Ramos (cell line): ENCODE measurements at regions not wholly inside any gene's neighbourhood (a gene's known extent, or its start where the extent isn't known, plus 50 kb on each side); places are given as distances from the start of the nearest gene placed in this dataset.

Source experiments
- in situ Hi-C: fragments of 300-500 bp; cut with MboI; formaldehyde crosslinking; loops from one replicate; pipeline ENCODE4 v1.14.3; 2022; ENCODE audit warnings: low sequenced_read_pairs; ENCODE audit not compliant: unreplicated experiment

DNA sequence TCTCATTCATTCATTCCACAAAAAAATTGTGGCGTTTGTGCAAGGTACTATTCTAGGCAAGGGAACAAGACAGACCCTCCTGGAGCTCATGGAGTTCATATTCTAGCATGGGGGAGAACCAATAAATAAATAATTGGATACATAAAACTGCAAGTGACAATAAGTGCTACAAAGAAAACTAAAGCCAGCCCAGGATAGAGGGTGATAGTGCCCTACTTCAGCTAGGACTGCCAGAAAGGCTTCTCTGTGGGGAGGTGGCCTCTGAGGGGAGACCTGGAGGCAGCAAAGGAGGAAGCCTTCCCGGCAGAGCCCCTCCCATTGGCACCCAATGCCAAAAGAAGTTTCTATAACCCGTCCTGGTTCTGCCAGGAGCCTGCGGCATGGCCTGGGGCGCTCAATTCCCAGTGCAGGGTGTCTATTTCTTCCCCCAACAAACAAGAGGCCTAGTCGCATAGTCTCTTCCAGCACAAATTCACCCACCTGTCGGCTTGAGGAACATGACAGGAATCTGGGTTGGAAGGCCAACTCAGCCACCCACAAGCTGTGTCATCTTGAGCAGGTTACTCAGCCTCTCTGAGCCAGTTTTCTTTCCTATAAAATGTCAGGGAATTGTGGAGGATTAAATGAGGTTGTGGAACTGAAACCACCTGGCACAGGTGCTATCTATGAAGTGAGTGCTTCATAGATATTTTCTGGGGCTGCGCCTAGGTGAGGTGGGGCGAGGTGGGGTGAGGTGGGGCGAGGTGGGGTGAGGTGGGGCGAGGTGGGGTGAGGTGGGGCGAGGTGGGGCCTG is 94.3 kb downstream of the ZFP36L2 start:
- in situ Hi-C loops: no loop called here

DNA sequence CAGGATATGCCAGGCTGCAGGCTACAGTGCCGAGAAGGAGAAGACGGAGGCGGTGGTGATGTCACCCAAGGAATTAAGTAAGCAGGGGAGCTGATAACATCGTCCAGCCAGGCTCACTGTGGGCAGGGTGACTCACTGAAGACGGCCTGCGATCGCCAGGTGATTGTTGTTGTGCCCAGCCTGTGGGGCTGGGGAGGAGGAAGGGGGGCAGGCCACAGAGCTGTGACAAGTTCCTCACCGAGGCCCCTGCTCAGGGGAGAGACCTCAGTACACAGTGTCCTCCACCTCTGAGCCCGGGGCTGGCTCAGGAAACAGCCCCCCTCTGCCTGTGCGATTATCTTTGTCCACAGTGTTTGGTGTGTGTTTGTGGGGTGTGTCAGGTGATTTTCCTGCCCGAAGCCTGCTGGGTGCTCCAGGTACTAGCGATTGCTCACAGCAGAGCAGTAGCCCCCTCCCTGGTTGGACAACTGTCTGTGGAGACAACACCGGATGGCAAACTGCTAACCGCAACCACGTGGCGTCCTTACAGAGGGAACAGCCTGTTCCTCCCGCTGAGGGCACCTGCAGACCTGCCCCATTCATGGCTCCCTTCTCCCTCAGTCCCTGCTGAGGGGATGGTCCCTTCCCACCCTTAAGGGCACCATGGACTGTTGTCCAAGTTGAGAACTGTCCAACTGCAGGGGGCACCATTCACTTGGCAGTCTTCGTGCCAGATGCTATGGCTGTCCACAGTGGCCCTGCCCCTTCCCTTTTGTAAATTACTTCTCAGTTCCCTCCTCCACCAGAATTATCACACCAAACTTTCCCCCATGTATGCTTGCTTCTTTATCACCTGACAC is 95.1 kb downstream of the ZFP36L2 start:
- in situ Hi-C loops: no loop called here

DNA sequence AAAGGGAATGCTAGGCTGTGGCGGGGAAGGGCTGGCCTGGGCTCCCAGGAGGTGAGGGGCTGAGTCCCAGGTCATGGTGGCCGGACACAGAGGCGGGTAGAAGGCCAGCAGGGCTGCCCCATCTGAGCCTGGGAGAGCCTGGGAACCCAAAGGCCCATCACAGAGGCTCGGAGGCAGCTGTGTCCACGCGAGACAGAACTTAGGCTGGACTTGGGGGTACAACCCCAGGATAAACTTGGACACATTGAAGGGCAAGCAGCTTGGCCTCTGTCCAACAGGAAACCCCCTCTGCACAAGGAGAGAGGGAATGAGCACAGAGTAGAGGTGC is 95.9 kb downstream of the ZFP36L2 start:
- in situ Hi-C loops: no loop called here

DNA sequence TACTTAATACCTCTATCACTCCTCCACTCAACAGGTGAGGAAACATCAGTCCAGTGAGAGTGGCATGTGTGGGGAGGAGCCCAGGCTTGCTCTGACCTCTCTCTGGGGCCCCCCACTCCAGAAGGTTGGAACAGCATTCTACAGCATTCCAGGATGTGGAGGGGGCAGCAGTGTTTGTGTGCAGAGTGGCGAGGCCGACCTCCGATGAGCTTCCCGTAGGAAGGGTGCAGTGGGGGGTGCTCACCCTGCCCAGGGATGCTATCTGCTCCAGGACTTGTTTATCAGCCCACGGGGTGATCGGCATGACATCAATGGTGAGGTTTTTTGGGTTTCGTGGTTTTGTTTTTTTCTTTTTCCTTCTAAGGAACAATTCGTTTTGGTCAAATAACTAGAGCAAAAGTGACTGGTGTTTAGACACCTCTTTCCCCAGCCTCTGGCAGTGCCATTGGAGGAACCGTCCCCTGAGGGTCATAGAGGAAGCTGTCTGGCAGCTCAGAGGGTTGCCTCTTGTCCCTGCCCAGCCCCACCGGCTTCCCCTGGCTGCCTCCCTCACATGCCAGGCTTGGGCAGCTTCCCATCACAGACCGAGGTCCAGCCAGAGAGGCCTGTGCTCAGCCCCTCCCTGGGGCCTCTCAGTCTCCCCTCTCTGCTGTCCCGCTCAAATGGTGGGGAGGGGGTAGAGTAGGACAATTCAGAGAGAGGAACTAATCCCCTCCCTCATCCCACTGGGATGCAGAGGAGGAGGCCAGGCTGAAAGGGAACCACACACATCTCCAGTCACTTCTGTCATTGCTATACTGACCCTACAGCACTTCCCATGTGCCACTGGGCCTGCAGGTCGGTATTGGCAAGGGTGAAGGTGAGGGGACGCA is 96.5 kb downstream of the ZFP36L2 start:
- in situ Hi-C loops: loop anchor here (5.0 kb wide), 2 partner anchors 102 to 352 kb away; no protein-coding TSS in a partner anchor

DNA sequence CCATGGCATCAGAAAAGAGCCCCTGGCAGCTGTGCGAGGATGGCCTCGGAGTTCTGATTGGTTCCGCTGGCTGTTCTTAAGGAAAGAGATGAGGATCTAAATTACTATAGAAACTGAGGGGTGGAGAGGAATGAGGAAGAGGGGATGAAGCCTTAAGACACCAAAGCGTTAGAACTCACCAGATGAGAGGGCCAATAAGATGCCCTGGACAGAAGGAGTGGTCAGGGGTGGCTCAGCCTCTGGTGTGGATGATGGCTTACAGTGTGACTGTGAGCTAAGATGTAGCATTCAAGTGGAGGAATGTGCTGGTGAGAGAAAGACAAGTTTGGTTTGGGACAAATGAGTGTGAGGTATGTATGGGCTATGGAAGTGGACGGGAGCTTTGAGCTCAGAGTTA is 97.8 kb downstream of the ZFP36L2 start:
- in situ Hi-C loops: loop anchor here (5.0 kb wide), 2 partner anchors 104 to 354 kb away; no protein-coding TSS in a partner anchor

DNA sequence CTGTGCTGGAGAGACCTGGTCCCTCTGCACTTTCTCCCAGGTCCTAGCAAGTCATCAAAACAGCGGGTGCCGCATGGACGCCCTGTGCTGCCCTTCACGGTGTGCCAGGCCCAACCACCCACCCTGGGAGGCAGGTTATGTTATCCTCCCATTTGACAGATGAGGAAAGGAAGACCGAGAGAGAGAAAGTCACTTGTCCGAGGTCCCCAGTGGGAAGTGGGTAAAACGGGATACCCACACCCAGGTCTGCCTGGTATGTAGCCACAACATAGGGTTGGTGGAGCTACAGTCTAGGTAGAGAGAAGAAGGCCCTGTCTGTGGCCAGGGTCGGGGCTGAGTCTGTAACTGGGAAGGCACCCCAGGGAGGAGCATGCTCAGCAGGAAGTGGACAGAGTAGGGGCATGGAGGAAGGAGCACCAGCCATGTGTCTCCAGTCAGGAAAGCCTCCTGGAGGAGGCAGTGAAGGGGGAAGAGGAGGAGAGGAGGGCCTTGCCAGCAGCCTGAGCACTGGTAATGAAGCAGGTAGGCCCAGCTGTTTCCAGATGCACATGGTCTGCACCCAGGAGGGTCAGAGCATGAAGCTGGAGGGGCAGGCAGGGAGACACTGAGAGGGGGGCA is 98.4 kb downstream of the ZFP36L2 start:
- in situ Hi-C loops: loop anchor here (5.0 kb wide), 2 partner anchors 104 to 354 kb away; no protein-coding TSS in a partner anchor

DNA sequence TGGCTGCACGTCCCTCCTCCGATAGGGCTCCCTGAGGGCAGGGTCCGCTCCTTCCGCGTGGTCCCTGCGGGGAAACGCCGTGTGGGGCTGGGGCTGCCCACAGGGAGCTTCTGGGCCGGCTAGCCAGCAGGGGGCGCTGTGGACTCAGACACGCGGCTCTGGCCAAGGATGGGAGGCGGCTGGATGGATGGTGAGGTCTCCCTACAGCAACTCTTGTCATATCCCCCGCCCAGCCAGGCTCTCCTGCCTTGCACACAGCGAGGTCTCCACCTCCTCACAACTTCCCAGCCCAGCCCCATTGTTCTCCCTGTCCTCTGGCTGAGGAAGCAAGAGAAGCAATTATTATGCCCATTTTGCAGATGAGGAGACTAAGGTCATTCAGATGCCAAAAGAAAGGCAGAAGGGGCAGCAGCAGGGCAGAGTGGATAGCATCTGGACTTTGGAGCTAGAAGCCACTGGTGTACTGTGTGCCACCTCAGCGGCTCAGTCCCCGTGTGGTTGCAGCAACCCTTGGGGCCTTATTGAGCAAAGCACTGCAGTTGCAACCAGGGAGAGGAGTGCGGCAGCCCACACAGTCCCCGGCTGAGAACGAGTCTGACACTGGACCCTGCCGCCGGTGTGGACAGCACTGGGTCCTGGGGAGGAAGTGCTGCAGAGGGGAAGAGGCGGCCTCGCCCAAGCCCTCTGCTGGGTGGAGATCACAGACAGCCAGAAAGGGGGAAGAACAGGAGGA is 99.0 kb downstream of the ZFP36L2 start:
- in situ Hi-C loops: loop anchor here (5.0 kb wide), 2 partner anchors 105 to 355 kb away; no protein-coding TSS in a partner anchor

DNA sequence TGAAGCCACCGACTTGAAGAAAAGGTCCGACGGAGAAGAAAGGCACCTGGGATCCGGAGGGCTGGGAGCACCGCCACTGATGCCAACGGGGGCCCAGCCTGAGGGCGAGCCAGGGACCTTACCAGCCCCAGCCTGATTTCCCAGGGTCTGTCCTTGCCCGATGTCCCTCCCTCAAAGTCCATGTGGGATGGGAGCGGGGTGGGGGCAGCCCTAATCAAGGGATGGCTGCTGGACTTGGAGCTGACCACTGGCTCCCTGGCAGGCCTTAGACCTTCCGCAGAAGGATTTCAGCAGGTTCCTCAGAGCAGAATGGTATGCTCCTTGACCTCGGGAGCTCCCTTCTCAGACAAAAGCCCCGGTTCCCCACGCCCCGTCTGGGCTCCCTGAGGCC is 99.6 kb downstream of the ZFP36L2 start:
- in situ Hi-C loops: loop anchor here (5.0 kb wide), 2 partner anchors 105 to 355 kb away; no protein-coding TSS in a partner anchor

DNA sequence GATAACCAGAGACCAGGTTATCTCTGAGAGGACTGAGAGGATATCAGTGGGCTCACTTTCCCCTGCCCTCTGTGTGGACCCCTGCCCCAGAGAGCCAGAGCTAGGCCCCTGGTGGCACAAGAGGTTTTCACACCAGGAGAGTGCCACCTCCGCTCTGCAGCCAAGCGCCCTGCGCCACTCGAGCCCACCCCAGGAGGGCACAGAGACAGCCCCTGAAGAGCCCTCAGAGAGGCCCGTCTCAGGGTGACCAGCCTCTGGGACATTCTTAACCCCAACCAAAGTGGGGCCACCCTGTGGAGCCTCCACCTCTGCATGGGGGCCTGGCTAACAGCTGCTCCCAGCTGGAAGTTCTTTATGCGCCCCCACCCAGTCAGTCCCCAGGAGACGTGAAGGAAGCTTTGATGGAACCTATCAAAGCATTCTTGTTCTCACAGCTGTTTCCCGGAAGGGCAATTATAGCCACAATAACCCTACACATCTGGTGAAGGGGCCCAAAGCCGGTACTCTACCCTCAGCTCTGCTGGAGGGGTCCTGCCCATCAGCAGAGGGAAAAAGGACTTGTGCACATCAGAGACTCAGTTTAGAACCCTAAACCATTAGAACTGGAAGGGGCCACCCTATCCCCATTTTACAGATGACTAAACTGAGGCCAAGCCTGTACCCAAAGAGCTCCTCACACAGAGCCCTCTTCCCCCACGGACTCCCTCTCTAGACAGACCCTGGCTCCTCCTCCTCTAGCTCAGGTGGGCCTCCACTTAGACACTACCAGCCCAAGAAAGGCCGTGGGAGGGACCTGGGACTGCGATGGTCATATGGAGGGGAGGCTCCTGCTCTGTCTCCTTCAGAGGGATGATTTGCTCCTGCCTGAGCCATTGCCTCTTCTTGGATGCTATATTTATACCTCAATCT is 101.1 kb downstream of the ZFP36L2 start:
- in situ Hi-C loops: loop anchor here (5.0 kb wide), 2 partner anchors 107 to 357 kb away; no protein-coding TSS in a partner anchor

DNA sequence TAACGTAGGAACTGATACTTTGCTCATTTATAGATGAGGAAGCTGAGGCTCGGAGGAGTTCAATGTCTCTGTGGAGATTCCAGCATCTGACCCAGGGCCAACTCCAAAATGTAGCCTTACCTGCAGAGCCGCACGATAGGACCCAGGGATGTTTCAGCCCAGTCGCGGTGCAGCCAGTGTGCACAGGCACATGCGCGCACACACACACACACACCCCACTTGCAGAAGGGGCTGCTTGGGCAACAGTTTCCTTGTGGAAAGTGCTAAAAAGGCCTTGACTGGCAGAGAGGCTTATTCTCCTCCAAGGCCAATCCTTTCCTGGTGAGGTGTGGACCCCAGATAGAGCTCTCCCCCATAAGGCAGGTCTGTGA is 101.7 kb downstream of the ZFP36L2 start:
- in situ Hi-C loops: loop anchor here (5.0 kb wide), 2 partner anchors 108 to 358 kb away; no protein-coding TSS in a partner anchor

DNA sequence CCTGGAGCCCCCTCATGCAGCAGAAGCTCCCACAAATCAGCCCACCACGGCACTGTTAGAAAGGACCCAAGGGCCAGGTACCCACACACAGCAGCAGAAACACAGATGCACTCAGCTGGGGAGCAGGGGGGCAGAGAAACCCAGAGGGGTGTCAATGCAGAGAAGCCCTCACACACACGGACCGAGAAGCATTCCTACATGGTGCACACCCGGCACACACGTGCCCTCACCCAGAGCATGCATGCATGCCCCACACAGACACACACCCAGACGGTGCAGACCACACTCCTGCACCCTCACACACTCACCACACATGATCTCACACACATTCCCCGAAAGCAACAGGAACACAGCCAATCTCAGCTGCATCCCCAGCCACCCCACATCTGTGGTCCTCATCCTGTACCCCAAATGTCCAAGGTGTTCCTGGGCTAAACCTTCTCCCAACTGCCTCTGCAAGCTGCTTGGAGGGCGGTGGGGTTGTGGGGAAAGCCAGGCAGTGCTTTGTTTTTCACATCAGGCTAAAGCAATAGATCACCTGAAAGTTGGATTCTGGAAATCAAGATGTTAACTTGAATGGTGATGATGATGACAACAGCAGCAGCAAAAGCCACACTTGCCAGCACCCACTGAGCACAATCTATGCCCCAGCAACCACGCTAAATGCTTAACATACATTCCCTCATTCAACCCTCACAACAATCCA is 102.3 kb downstream of the ZFP36L2 start:
- in situ Hi-C loops: no loop called here

DNA sequence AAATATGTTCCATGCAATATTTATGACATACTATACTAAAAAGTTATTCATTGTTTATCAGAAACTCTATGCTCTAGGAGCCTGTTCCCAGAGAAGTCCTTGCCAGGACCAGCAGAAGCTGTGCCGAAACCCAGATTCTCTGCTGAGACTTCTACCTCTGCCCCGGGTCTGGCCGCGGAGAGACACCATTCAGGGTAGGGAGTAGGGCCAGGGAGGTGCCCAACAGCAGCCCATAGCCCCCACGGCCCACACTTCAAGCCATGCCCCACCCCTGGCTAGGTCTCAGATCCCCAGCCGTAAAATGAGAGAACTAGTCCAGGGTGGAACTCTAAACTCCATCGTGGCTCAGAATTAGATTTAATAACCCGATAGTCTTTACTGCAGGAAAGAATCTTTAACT is 102.9 kb downstream of the ZFP36L2 start:
- in situ Hi-C loops: no loop called here

DNA sequence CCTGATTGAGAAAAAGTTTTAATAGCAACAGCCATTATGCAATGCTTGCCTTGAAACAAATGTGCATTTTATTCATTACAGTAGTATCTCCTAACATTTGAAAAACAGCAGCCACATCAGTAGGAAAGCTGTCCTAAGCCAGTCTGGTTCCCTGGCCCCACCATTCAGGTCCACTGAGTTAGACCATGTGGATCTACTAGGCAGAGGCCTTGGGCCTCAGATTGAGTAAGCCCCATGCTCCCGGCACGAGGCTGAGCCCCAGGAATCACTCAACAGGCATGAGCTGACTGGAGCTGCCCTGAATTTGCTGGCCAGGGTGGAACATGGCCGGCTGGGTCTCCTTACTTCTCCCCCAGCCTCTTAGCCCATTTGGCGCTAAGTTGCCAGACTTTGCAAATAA is 103.4 kb downstream of the ZFP36L2 start:
- in situ Hi-C loops: no loop called here

DNA sequence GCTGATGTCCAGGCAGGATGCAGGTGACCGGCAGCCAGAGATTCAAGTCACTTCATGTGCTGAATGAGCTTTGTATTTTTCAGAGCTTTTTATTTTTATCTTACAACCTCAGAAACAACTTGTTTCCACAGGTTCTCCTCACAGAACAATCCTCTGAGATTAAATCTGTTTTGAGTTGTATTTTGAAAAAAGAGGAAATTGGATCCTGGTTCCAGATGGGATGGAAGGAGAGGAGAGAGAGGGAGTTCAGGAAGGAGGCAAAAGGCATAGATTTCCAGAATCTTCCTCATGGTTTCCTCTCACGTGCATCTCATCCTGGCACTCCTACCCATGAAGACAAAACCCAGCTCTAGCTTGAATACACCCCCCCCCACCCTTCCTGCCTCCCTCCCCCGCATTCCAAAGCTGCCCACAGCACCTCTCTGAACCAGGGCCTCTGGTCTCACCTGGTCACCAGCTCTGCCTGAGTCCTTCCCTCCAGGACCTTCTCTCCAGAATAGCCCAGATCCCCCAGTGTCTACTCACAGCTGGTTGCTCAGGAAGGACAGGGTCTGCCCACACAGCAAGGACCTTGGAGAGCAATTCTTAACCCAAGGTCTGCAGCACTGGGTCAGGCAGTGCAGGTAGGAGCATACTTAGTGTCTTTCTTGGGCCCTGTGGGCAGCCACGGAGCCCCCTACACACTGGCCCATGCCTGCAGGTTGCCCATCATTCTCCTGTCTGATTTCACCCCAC is 104.7 kb downstream of the ZFP36L2 start:
- in situ Hi-C loops: no loop called here

DNA sequence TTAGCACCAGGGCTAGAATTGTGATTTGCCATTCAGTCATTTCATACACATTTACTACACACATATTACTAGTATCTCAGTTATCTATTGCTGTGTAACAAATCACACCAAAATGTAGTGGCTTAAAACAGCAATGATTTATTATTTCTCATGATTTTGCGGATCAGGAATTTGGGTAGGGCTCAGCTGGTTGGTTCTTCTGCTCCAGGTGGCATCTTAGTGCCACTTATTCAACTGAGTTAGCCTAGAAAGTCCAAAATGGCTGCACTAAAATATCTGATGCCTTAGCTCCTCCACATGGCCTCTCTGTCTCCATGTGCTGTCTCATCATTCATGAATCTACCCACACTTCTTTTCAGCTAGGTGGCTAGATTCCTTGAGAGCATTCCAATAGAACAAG is 107.1 kb downstream of the ZFP36L2 start:
- in situ Hi-C loops: no loop called here

DNA sequence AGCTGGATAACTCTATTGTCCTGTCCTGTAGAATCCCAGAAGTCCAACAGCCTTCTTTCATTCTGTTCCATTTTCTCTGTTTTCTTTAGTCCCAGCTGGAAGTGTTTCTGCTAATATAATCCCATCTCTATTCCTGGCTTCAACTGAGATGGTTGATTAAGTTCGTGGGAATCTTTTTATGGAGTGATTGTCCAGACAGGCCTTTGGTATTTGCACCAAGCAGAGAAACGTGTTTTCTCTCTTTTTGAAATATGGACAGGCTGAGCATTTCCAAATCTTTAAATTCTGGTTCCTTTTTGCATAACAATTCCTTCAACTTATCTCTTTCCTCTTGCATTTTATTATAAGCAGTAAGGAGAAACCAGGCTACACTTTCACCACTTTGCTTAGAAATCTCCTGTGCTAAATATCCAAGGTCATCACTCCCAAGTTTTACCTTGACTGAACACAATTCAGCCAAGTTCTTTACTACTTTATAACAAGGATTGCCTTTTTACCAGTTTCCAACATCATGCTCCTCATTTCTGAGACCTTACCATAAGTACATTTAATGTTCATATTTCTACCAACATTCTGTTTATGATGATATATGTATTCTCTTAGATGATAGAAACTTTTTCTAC is 108.8 kb downstream of the ZFP36L2 start:
- in situ Hi-C loops: no loop called here
